Epithelial cell of prostate (primary cell): ENCODE measurements at regions not wholly inside any gene's neighbourhood (a gene's known extent, or its start where the extent isn't known, plus 50 kb on each side); places are given as distances from the start of the nearest gene placed in this dataset.
"Not testable (repeated sequence)": the region's sequence is repeated elsewhere in the genome, so short reads cannot be mapped to it uniquely, and the experiment has no call there.

Source experiments
- DNase-seq: peaks from one replicate; pipeline ENCODE4 v3.0.0-alpha.2; 2011; ENCODE audit warnings: low read depth, low spot score
- H3K27ac ChIP-seq: fragments of 450-650 bp; 2 replicates; pipeline ENCODE4 v1.5.1; 2017; ENCODE audit warnings: mild to moderate bottlenecking

DNA sequence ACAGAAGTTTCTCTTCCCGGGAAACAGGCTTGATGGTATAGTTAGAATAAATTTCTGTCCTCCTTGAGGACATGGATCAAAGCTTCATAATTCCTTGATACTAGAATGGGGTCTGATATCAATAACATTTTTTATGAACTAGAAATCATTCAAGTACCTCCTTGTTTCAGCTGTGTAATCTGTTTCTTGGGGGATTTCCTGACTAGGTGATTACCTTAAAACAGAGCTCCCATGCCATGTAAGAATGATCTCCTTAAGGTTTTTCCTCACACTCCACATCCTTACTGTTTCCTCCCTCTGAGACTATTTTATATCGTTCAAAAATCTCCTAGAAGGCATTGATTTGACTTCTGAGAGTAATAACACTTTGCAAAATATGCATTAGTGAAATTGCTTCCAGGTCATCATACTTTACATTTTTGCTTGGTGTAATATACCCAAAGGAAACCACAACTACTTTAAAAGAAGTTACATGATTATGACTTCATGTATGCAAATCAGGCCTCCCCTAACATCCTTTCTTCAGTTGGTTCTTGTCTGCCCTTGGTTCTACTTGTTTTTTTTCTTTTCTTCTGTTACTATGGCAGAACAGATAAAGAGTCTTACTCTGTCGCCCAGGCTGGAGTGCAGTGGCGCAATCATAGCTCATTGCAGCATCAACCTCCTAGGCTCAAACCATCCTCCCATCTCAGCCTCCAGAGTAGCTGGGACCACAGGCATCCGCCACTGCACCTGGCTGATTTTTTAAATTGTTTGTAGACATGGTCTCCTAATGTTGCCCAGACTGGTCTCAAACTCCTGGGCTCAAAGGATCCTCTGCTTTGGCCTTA is 388.8 kb downstream of the ZFHX3 start:
- DNase-seq = no peak

DNA sequence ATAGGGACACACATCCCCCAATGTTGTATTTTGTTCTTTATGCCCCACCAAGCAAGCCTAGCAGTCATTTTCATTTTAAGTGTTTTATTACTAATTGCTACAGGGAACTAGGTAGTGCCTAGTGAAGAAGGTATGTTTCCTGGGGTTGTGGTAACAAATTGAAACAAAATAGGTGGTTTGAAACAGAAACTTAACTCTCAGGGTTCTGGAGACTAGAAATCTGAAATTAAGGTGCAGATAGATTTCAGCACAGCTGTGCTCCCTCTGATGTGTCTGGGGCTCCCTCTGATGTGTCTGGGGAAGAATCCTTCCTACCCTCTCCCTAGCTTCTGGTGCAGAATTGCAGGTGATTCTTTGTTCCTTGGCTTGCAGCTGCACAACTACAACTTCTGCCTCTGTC is 390.1 kb downstream of the ZFHX3 start:
- DNase-seq = no peak
- no peak overlapping the region for H3K27ac ChIP-seq

More for the DNA sequence above, 388.8 kb downstream of the ZFHX3 start:
- H3K27ac ChIP-seq = no peak overlapping the region

DNA sequence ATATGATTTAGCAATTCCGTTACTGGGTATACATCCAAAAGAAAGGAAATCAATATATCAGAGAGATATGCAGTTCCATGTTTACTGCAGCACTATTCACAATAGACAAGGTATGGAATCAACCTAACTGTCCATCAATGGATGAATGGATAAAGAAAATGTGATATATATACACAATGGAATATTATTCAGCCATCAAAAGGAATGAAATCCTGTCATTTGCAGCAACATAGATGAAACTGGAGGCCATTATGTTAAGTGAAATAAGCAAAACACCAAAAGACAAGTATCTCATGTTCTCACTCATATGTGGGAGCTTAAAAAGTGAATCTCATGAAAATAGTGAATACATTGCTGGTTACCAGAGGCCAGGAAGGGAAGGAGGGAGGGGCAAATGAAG is 390.8 kb downstream of the ZFHX3 start:
- H3K27ac ChIP-seq = no peak overlapping the region
- no peak for DNase-seq

- DNase-seq = no peak
These were observed 393.4 kb downstream of the ZFHX3 start for GRCh38 chr16:72654535-72654934.

DNA sequence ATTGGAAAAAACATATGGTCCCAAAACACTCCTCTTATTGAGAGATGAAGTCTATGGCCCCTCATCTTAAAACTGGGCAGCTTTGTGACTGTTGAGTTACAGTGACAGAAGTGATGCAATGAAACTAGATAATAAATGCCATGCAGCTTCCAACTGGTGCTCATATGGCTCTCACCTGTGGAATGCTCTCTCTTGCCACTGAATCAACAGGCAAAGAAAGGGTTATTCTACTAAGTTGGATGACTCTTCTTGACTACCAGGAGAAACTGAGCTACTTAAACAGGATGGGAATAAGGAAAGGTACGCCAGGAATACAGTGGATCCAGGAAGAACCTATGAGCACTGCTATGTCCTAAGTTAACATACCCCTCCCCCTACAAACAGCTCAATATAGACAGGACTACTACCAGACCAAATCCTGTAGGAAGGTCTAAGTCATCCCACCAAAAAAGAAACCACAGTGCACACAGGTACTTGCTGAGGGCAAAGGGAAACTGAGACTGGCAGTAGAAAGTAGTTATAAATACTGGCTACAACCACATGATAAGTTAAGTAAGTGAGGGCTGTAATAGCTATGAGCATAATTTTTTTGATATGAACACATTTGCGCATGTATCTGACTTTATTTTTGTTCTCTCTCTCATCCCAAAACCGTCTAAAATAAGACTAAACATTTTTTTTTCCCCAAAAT is 398.5 kb downstream of the ZFHX3 start:
- H3K27ac ChIP-seq = no peak overlapping the region
- no peak for DNase-seq

More at GRCh38 chr16:72654535-72654934, 393.4 kb downstream of the ZFHX3 start:
- H3K27ac ChIP-seq = no peak overlapping the region

DNA sequence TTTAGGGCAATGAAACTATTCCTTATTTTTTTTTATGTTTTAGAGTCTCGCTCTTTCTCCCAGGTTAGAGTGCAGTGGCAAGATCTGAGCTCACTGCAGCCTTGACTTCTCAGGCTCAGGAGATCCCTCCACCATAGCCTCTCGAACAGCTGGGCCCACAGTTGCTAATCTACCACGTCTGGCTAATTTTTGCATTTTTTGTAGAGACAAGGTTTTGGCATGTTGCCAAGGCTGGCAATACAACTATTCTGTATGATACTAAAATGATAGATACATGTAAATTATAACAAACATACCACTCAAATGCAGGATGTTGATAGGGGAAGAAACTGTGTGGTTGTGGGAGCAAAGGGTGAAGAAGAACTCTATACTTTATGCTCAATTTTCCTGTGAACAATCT is 401.3 kb downstream of the ZFHX3 start:
- no peak for DNase-seq
- H3K27ac ChIP-seq = no peak overlapping the region

- H3K27ac ChIP-seq = no peak overlapping the region
These were observed 402.4 kb downstream of the ZFHX3 start for GRCh38 chr16:72645538-72645937.

GRCh38 chr16:72644911-72645310 is 403.0 kb downstream of the ZFHX3 start:
- no peak for DNase-seq
- no peak overlapping the region for H3K27ac ChIP-seq

More at GRCh38 chr16:72645538-72645937, 402.4 kb downstream of the ZFHX3 start:
- DNase-seq = no peak

GRCh38 chr16:72639494-72639893 is 408.4 kb downstream of the ZFHX3 start:
- no peak for DNase-seq
- no peak overlapping the region for H3K27ac ChIP-seq

DNA sequence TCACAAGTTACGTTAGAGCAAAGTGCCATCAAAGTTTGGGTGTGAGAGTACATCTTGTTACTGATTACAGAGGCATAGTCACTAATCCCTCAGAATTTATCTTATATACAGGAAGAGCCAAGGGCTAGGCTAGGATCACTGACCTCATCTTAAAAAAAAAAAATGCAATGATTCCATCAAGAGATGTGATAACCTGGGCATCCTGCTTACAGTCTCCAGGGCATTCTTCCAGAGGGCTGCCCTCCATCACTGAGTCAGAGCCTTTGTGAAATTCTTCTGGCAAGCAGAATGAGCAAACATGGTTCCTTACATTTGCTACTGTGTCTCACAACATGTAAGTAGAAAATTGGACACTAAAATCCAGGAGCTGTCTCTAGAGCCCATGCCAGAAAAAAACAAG is 410.6 kb downstream of the ZFHX3 start:
- peak; percentile 51 for DNase-seq
- peak overlapping the region; percentile 27 for H3K27ac ChIP-seq

DNA sequence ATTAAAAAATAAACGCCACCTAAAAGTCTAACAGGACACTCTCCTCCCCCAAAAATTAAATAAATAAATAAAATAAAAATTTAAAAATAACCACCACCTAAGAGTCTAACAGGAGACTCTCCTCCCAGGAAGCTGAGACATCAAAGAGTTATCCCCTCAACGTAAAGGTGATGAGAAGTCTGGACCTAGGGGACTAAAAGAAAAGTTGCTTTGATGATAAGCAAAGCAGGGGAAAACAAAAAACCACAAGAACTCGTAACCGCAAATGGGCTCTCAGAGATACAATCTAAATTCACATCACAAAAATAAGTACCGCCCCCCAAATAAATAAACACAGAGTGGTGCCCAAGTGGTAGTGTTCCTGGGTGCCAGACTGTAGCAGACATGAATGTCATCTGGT is 412.2 kb downstream of the ZFHX3 start:
- no peak overlapping the region for H3K27ac ChIP-seq
- no peak for DNase-seq

GRCh38 chr16:72635104-72635503 is 412.8 kb downstream of the ZFHX3 start:
- DNase-seq = no peak
- H3K27ac ChIP-seq = no peak overlapping the region

GRCh38 chr16:72627182-72627896 is 420.6 kb downstream of the ZFHX3 start:
- not testable (repeated sequence) for DNase-seq
- H3K27ac ChIP-seq = peak overlapping the region; percentile 83

GRCh38 chr16:72626623-72627022 is 421.3 kb downstream of the ZFHX3 start:
- DNase-seq = no peak
- peak overlapping the region; percentile 83 for H3K27ac ChIP-seq

- DNase-seq = no peak
- no peak overlapping the region for H3K27ac ChIP-seq
These were observed 426.3 kb downstream of the ZFHX3 start for GRCh38 chr16:72621651-72622050.

DNA sequence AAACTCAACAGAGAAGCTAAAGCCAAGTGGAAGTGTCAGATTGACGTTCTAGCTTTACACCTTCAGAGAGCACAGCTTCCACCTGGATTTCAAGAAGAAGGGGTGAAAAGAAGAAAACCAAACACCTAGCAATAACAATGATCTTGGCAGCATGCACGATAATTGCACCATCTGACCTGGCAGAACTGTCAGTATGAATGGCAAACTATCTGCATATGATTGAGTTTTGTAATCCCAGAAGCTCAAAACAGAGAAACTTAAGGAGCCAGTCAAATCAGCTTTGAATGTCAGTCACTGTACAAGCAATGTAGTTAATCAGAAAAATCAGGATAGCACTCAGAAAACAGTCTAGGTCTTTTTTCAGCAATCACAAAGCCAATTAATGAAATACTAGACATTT is 427.1 kb downstream of the ZFHX3 start:
- H3K27ac ChIP-seq = no peak overlapping the region
- DNase-seq = no peak

DNA sequence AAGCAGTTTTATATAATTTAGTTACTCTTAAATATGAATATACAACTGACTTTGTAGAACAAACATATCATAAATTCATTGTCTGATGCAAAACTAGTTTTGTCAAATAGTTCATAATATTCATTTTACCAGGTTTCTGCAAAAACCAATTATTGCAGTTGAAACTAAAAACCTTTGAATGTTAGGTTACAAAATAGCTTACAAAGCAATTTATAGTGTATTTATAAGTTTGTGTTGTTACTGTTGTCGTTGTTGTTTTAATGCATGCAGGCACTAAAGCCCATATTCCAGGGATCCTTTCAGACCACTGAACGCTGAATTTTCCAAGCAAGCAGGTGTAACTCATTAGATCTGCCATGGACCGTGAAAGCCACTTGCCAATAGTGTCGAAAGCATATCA is 427.6 kb downstream of the ZFHX3 start:
- H3K27ac ChIP-seq = no peak overlapping the region
- no peak for DNase-seq

DNA sequence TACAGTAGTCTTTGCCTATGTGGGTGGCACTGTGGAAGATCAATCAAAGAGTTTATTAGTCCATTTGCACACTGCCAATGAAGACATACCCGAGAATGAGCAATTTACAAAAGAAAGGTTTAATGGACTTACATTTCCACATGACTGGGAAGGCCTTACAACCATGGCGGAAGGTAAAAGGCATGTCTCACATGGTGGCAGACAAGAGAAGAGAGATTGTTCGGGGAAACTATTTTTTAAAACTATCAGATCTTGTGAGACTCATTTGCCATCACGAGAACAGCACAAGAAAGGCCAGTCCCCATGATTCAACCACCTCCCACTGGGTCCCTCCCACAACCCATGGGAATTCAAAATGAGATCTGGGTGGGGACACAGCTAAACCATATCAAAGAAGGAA is 432.1 kb downstream of the ZFHX3 start:
- H3K27ac ChIP-seq = no peak overlapping the region
- no peak for DNase-seq

DNA sequence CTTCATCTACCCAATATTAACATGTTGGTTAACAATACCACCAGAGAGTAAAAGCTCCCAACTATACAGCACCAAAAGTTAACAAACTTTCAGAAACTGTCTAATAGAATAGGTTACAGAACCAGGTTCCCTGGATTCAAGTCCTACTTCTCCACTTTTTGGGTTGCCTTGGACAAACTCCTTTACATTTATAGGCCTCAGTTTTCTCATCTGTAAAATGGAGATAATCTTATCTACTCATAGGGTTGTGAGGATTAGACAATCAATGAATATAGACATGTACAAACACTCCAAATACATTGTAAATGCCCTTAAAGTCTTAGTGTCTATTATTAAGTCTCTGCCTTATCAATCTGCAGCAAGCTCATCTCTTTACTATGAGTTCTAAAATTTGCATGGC is 435.2 kb downstream of the ZFHX3 start:
- H3K27ac ChIP-seq = no peak overlapping the region
- DNase-seq = no peak

DNA sequence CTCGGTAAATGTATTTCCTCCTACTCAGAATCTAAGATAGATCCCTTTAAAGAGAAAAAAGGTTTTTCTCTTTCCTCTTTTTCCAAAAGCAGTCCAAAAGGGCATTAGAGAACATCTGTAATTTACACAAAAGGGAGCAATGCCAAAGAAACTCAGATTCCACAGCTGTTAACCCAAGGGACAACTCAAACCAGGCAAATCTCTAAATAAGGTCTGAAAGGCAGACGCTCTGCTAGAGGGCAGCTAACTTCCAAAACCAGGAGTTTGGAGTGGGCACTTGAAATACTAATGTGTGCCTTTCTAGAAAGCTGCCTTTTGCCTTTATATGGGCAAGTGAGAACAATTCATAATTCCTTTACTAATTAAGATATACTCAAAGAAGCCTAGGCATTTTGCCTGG is 435.7 kb downstream of the ZFHX3 start:
- no peak for DNase-seq
- no peak overlapping the region for H3K27ac ChIP-seq

- H3K27ac ChIP-seq = no peak overlapping the region
- DNase-seq = no peak
These were observed 438.0 kb upstream of the PMFBP1 start for GRCh38 chr16:72609933-72610332.
